HG02852 (cell line): ENCODE measurements at regions not wholly inside any gene's neighbourhood (a gene's known extent, or its start where the extent isn't known, plus 50 kb on each side); places are given as distances from the start of the nearest gene placed in this dataset.
"Not testable (repeated sequence)": the region's sequence is repeated elsewhere in the genome, so short reads cannot be mapped to it uniquely, and the experiment has no call there.

Experiments
- ATAC-seq: cut with Tn5 transposase; IDR thresholded peaks from one replicate; pipeline ENCODE4 v1.9.1; 2021; ENCODE audit warnings: mild to moderate bottlenecking, moderate library complexity; ENCODE audit not compliant: unreplicated experiment

- ATAC-seq, result peak; percentile 25
These were observed 166.9 kb downstream of the CWH43 start for GRCh38 chr4:49153011-49153410.

- ATAC-seq, result peak; percentile 65
These were observed 168.4 kb downstream of the CWH43 start for GRCh38 chr4:49154308-49155103.

GRCh38 chr4:49155270-49155669, 169.2 kb downstream of the CWH43 start:
- not testable (repeated sequence) for ATAC-seq

- ATAC-seq, result not testable (repeated sequence)
These were observed 170.2 kb downstream of the CWH43 start for GRCh38 chr4:49156309-49156708.

DNA sequence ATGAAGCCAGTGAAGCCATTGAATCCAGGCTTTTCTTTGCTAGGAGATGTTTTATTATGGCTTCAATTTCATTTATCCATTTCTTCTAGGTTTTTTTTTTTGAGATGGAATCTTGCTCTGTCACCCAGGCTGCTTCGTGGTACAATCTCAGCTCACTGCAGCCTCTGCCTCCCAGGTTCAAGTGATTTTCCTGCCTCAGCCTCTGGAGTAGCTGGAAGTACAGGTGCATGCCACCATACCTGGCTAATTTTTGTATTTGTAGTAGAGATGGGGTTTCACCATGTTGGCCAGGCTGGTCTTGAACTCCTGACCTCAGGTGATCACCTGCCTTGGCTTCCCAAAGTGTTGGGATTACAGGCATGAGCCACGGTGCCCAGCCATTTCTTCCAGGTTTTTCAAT, 171.6 kb downstream of the CWH43 start:
- not testable (repeated sequence) for ATAC-seq

DNA sequence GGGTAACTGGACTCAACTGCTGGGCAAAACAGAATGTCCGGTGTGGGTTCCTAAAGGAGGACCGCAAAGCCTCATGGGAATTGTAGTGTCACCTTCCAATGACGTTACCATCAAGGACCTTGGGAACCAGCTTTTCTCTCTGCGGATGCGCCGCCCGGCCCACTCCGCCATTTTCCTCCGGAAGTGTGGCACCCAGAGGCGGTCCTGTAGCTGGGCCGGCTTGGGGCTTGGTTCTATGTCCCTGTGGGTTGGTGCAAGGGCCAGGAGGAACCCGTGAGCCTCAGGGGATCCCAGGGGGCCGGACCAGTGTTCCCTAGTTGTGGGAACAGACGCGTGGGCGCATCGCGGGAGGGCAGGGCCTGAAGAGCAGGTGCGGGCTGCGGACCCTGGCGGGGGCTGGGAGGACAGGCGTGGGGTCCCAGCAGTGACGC, 175.1 kb downstream of the CWH43 start:
- ATAC-seq, result not testable (repeated sequence)

DNA sequence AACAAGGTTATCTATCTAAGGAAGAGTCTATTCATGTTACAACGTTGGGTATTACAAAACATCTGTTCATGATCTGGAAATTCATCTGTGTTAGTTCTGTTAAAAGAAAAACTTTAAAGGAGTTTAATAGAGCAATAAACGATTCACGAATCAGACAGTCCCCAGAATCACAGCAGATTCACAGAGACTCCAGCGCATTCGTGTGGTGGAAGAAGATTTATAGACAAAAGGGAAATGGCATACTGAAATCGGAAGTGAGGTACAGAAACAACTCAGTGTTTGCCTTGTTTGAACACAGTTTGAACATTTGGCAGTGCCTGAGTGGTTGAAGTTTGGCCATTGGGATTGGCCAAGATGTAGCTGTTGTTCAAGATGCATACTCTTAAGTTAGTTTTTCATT, 178.8 kb downstream of the CWH43 start:
- ATAC-seq, result not testable (repeated sequence)

GRCh38 chr4:49177847-49178246, 191.8 kb downstream of the CWH43 start:
- not testable (repeated sequence) for ATAC-seq

GRCh38 chr4:49181088-49181487, 195.0 kb downstream of the CWH43 start:
- not testable (repeated sequence) for ATAC-seq

- ATAC-seq, result not testable (repeated sequence)
These were observed 225.5 kb downstream of the CWH43 start for GRCh38 chr4:49211396-49212194.

DNA sequence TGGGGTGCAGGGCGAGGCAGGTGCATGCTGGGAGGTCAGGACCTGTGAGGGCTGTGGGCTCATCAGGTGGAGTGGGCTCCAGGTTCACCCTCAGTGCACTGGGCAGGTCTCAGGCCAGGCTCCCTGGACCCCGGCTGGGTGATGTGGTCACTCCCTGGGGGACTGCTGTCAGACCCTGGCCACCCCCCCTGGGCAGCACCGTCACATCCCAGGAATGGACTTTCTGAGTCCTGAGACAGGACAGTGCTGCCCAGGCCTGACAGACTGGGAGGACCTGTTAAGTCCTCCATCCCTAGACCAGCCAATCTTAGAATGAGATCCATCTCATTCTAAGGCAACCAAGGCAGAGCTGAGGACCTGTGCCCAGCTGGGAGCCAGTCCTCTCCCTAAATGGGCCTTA, 227.2 kb downstream of the CWH43 start:
- not testable (repeated sequence) for ATAC-seq

DNA sequence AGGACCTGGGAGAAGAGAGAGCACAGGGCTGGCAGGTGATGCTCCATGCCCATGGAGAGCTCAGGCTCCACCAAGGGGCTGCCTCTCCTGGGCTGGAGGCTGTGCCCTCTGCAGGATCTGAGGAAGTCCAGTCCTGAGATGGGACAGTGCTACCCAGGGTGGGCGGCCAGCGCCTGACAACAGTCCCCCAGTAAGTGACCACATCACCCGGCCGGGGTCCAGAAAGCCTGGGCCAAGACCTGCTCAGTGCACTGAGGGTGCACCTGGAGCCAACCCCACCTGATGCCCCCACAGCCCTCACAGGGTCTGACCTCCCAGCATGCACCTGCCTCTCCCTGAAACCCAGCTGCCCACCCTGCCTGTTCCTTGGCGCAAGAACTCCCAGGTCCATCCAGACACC, 227.7 kb downstream of the CWH43 start:
- ATAC-seq, result not testable (repeated sequence)

DNA sequence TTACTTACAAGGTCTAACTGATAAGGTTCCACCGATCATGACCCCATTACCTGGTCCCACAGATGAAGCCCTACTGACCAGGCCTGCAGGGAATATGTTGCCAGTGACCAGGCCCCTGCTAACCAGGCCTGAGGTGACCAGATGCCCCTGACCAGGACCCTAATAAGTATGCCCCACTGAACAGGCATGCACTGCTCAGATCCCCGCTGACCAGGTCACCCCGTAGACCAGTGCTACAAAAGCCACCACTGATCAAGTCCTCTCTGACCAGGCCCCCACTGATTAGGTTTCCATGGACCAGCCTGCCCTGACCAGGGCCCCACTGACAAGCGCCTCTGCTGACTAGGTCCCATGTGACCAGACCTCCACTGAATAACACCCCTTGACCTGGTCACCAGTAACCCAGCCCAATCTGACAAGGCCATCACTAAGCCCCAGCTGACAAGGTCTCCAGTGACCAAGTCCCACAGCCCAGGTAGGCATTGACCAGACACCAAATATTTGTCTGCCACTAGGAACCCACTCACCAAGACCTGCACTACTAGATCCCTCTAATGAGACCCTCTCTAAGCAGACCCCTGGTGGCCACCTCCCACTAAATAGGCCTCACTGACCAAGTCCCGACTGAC, 228.5 kb downstream of the CWH43 start:
- not testable (repeated sequence) for ATAC-seq

DNA sequence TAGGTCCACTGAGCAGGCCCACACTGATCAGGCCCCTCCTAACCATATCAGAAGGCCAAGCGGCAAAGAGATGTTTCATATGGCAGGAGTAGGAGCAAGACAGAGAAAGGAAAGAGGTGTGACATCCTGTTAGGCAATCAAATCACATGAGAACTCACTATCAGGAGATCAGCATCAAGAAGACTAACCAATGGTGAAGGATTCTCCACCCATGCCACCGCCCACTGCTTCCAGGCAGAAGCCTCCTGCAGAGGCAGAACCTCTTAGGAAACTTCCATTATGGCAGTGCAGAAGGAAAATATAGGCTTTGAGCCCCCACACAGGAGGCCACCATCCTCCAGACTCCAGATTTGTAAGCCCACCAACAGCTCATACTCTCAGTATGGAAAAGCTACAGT, 229.0 kb downstream of the CWH43 start:
- not testable (repeated sequence) for ATAC-seq

GRCh38 chr4:49216606-49217005, 230.5 kb downstream of the CWH43 start:
- ATAC-seq, result not testable (repeated sequence)

GRCh38 chr4:49217492-49217891, 231.4 kb downstream of the CWH43 start:
- ATAC-seq, result no peak

DNA sequence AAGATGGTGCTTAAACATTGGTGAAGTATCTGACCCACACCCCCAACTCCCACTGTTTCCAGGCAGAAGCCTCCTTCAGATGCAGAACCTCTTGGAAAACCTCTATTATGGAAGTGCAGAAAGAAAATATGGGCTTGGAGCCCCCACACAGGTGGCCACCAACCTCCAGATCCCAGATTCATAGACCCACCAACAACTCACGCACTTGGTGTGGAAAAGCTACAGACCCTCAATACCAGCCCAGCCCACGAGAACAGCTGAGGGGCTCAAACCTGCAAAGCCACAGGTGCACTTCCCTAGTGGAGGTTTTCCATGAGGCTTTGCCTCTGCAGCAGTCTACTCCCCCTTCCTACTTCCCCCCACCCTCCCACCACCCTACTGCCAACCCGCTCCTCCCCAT, 232.0 kb downstream of the CWH43 start:
- not testable (repeated sequence) for ATAC-seq

GRCh38 chr4:49218931-49219330, 232.9 kb downstream of the CWH43 start:
- ATAC-seq, result not testable (repeated sequence)

- not testable (repeated sequence) for ATAC-seq
These were observed 233.6 kb downstream of the CWH43 start for GRCh38 chr4:49219489-49220225.

DNA sequence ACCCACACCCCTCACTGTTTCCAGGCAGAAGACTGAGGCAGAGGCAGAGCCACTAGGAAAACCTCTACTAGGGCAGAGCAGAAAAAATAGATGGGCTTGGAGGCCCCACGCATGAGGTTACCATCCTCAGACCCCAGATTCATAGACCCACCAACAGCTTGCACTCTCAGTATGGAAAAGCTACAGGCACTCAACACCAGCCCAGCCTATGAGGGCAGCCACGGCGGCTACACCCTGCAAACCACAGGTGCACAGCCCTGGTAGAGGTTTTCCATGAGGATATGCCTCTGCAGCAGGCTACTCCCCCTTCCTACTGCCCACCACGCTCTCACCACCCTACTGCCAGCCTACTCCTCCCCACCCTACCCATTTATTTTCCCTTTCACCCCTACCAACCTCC, 235.1 kb downstream of the CWH43 start:
- ATAC-seq, result no peak

DNA sequence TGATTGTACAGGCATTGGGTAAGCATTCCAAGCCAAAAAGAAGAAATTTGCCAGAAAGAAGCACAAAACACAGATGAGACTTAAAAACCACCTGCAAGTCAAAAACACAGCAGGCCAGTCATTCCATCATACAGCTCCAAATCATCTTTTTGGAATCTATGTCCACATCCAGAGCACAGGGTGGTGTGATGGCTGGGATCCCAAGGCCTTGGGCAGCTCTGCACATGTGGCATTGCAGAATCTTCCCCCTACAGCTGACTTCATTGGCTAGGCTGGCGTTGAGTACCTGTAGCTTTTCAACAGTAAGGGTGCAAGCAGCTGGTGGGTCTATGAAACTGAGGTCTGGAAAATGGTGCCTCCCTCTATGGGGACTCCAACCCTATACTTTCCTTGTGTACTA, 236.7 kb downstream of the CWH43 start:
- not testable (repeated sequence) for ATAC-seq
